ENCODE measurements at regions not wholly inside any gene's neighbourhood (a gene's known extent, or its start where the extent isn't known, plus 50 kb on each side); places are given as distances from the start of the nearest gene placed in this dataset.

- no peak for TF ChIP-seq CTCF (IDR thresholded peaks at IDR 0.05; ENCODE audit: control extremely low read depth in 1 of 3, insufficient read depth in 1 of 3, low read depth in 1 of 3, low read length in 3 of 3)
- TF ChIP-seq CTBP2 (IDR thresholded peaks at IDR 0.05; ENCODE audit: borderline replicate concordance, insufficient read depth, insufficient read length, low read length): no peak
- TF ChIP-seq TEAD4 (IDR thresholded peaks at IDR 0.05; ENCODE audit: low read depth, low read length): no peak
- no peak for TF ChIP-seq CEBPB (IDR thresholded peaks at IDR 0.05; ENCODE audit: low read depth, low read length)
- TF ChIP-seq KDM1A (IDR thresholded peaks at IDR 0.05; ENCODE audit: borderline replicate concordance, low read length): no peak
- no peak for TF ChIP-seq BCL11A (IDR thresholded peaks at IDR 0.05; ENCODE audit: low read depth in 2 of 2, low read length in 2 of 2)
- TF ChIP-seq KDM4A (IDR thresholded peaks at IDR 0.05; ENCODE audit: low read depth, low read length, severe bottlenecking): no peak
These were observed 70.6 kb upstream of the PPP2R3B start (continued) for GRCh38 chrX:457292-457679.
